Natural killer cell (primary cell): ENCODE measurements at regions not wholly inside any gene's neighbourhood (a gene's known extent, or its start where the extent isn't known, plus 50 kb on each side); places are given as distances from the start of the nearest gene placed in this dataset.

Experiments
- ATAC-seq, 3 donors: fragments of 150-1000 bp in 2 of 3; fragments of 200-7000 bp in 1 of 3; cut with Tn5 transposase; 1 replicate in 1 of 3; 2 replicates in 2 of 3; pipeline ENCODE4 v1.10.0; 2021; ENCODE audit warnings: mild to moderate bottlenecking in 2 of 3, moderate library complexity in 2 of 3
- DNase-seq, 2 donors: peaks; one replicate each; pipeline versions ENCODE4 v3.0.0 to v3.0.0-alpha.2; 2013 to 2021; ENCODE audit warnings: mixed read lengths in 1 of 2
- H3K27ac ChIP-seq: one replicate; pipeline ENCODE4 v1.5.1; 2013; ENCODE audit warnings: mild to moderate bottlenecking, low read length
- H3K27me3 ChIP-seq: one replicate; pipeline ENCODE4 v1.6.1; 2013; ENCODE audit warnings: low read length; ENCODE audit not compliant: control insufficient read depth, insufficient read depth
- H3K36me3 ChIP-seq: one replicate; pipeline ENCODE4 v1.6.1; 2013; ENCODE audit warnings: low read length; ENCODE audit not compliant: control insufficient read depth, insufficient read depth
- H3K4me1 ChIP-seq: one replicate; pipeline ENCODE4 v1.6.1; 2013; ENCODE audit warnings: low read length; ENCODE audit not compliant: control insufficient read depth, insufficient read depth
- H3K4me3 ChIP-seq: one replicate; pipeline ENCODE4 v1.5.1; 2013; ENCODE audit warnings: low read length
- H3K9me3 ChIP-seq: one replicate; pipeline ENCODE4 v1.6.1; 2013; ENCODE audit warnings: low read length; ENCODE audit not compliant: control insufficient read depth, insufficient read depth
- H3K27ac Mint-ChIP-seq, 2 donors: one replicate each; pipeline ENCODE4 v1.8.0; 2022; ENCODE audit warnings: mild to moderate bottlenecking in 2 of 2, mixed read lengths in 2 of 2, moderate library complexity in 1 of 2
- H3K27me3 Mint-ChIP-seq, 2 donors: one replicate each; pipeline ENCODE4 v1.8.0; 2022; ENCODE audit warnings: low read depth in 2 of 2, mixed read lengths in 2 of 2
- H3K36me3 Mint-ChIP-seq: one replicate; pipeline ENCODE4 v1.8.0; 2022; ENCODE audit warnings: mixed read lengths
- H3K4me1 Mint-ChIP-seq, 2 donors: one replicate each; pipeline ENCODE4 v1.8.0; 2022; ENCODE audit warnings: mixed read lengths in 2 of 2
- H3K4me3 Mint-ChIP-seq: one replicate; pipeline ENCODE4 v1.8.0; 2022; ENCODE audit warnings: mild to moderate bottlenecking, moderate library complexity, mixed read lengths
- H3K9me3 Mint-ChIP-seq, 2 donors: one replicate each; pipeline ENCODE4 v1.8.0; 2022; ENCODE audit warnings: mixed read lengths in 2 of 2
- CTCF ChIP-seq: fragments of 200-600 bp; IDR thresholded peaks from one replicate; pipeline ENCODE4 v1.8.0; 2022; ENCODE audit warnings: antibody characterized with exemption
- WGBS: methylation state at CpG from one replicate; pipeline ENCODE4 v1.1.7; 2013; ENCODE audit warnings: missing lambda C conversion rate; ENCODE audit not compliant: insufficient coverage; 5-methylcytosine and 5-hydroxymethylcytosine counted together
- intact Hi-C: fragments of 100-400 bp; cut with micrococcal nuclease; formaldehyde crosslinking; loops from one replicate; pipeline ENCODE4 v1.14.2; 2022

GRCh38 chr5:120396186-120396585, 67.9 kb upstream of the PRR16 start:
- Mint-ChIP-seq H3K9me3 (peaks cover 18 to 35% of the 10 kb centered on the region in 2 donors), H3K4me3 (no peak overlapping the region), H3K27ac (no peak overlapping the region), H3K4me1 (no peaks in the 10 kb centered on the region), H3K36me3 (peaks cover 14% of the 10 kb centered on the region), H3K27me3 (no peaks in the 10 kb centered on the region)
- H3K4me1 ChIP-seq, result no peaks in the 10 kb centered on the region
- ATAC-seq (no peak), DNase-seq (no peak)
- no peaks in the 10 kb centered on the region for H3K36me3 ChIP-seq
- no peaks in the 10 kb centered on the region for H3K27me3 ChIP-seq
- intact Hi-C loops, result no loop called here
- H3K4me3 ChIP-seq, result no peak overlapping the region
- H3K27ac ChIP-seq, result no peak overlapping the region
- no peak for TF ChIP-seq CTCF
- H3K9me3 ChIP-seq, result no peaks in the 10 kb centered on the region

GRCh38 chr5:120400356-120400755, 63.7 kb upstream of the PRR16 start:
- WGBS, result 89% methylated on average over 1 of the region's 1 CpG
- Mint-ChIP-seq H3K4me1 (no peaks in the 10 kb centered on the region), H3K4me3 (no peak overlapping the region), H3K27me3 (no peaks in the 10 kb centered on the region), H3K9me3 (peaks cover 15 to 21% of the 10 kb centered on the region in 2 donors), H3K27ac (no peak overlapping the region), H3K36me3 (peaks cover 14% of the 10 kb centered on the region)
- DNase-seq (no peak), ATAC-seq (no peak)
- no peaks in the 10 kb centered on the region for H3K4me1 ChIP-seq
- intact Hi-C loops, result no loop called here
- no peaks in the 10 kb centered on the region for H3K27me3 ChIP-seq
- H3K36me3 ChIP-seq, result no peaks in the 10 kb centered on the region
- no peaks in the 10 kb centered on the region for H3K9me3 ChIP-seq
- no peak overlapping the region for H3K4me3 ChIP-seq
- no peak for TF ChIP-seq CTCF
- no peak overlapping the region for H3K27ac ChIP-seq

GRCh38 chr5:120402606-120403005, 61.5 kb upstream of the PRR16 start:
- ATAC-seq, result no peak
- Histone ChIP-seq H3K4me3 (no peak overlapping the region), H3K9me3 (no peaks in the 10 kb centered on the region), H3K27ac (no peak overlapping the region), H3K4me1 (no peaks in the 10 kb centered on the region), H3K27me3 (no peaks in the 10 kb centered on the region), H3K36me3 (no peaks in the 10 kb centered on the region)
- Mint-ChIP-seq H3K9me3 (peaks cover 11 to 20% of the 10 kb centered on the region in 2 donors), H3K36me3 (peaks cover 14% of the 10 kb centered on the region), H3K4me3 (no peak overlapping the region), H3K4me1 (no peaks in the 10 kb centered on the region), H3K27me3 (no peaks in the 10 kb centered on the region), H3K27ac (no peak overlapping the region)
- DNase-seq, result no peak
- no peak for TF ChIP-seq CTCF
- 100% methylated on average over 1 of the region's 2 CpGs for WGBS
- intact Hi-C loops, result no loop called here

- Mint-ChIP-seq H3K27ac (no peak overlapping the region), H3K4me1 (no peaks in the 10 kb centered on the region), H3K27me3 (no peaks in the 10 kb centered on the region), H3K9me3 (peaks cover 6 to 11% of the 10 kb centered on the region in 2 donors), H3K4me3 (no peak overlapping the region), H3K36me3 (no peaks in the 10 kb centered on the region)
- Histone ChIP-seq H3K27me3 (no peaks in the 10 kb centered on the region), H3K4me3 (no peak overlapping the region), H3K9me3 (no peaks in the 10 kb centered on the region), H3K36me3 (no peaks in the 10 kb centered on the region), H3K4me1 (no peaks in the 10 kb centered on the region), H3K27ac (no peak overlapping the region)
- no CpG with 5 or more reads among the region's 1 CpG for WGBS
- intact Hi-C loops, result no loop called here
- DNase-seq (no peak), ATAC-seq (no peak)
- no peak for TF ChIP-seq CTCF
These were observed 58.7 kb upstream of the PRR16 start for GRCh38 chr5:120405286-120405864.
